Small intestine (tissue), 7 donors: ENCODE measurements at regions not wholly inside any gene's neighbourhood (a gene's known extent, or its start where the extent isn't known, plus 50 kb on each side); places are given as distances from the start of the nearest gene placed in this dataset.

ENCODE experiments used
- DNase-seq, 2 donors: peaks; one replicate each; pipeline versions ENCODE4 v3.0.0 to v3.0.0-alpha.2; 2013
- FAIRE-seq: peaks from 2 replicates; lab custom pipeline; 2012; peaks lifted over from hg19 to GRCh38; lab: Jason Lieb, UNC
- H3K27ac ChIP-seq, 3 donors: one replicate each; pipeline ENCODE4 v1.5.1; 2013; ENCODE audit warnings: low read length in 2 of 3, mild to moderate bottlenecking in 2 of 3, control low read depth in 1 of 3, inconsistent platforms in 1 of 3, low read depth in 1 of 3, moderate library complexity in 1 of 3
- H3K27me3 ChIP-seq, 3 donors: one replicate each; pipeline ENCODE4 v1.6.1; 2013; ENCODE audit warnings: low read length in 3 of 3, inconsistent platforms in 1 of 3; ENCODE audit not compliant: control insufficient read depth in 3 of 3, insufficient read depth in 3 of 3
- H3K36me3 ChIP-seq, 3 donors: one replicate each; pipeline ENCODE4 v1.6.1; 2013; ENCODE audit warnings: low read length in 3 of 3, inconsistent platforms in 1 of 3, low read depth in 1 of 3, mild to moderate bottlenecking in 1 of 3, moderate library complexity in 1 of 3; ENCODE audit not compliant: control insufficient read depth in 3 of 3, insufficient read depth in 2 of 3
- H3K4me1 ChIP-seq, 3 donors: one replicate each; pipeline ENCODE4 v1.6.1; 2013; ENCODE audit warnings: low read length in 2 of 3, inconsistent platforms in 1 of 3, low read depth in 1 of 3, mild to moderate bottlenecking in 1 of 3, moderate library complexity in 1 of 3; ENCODE audit not compliant: control insufficient read depth in 3 of 3, insufficient read depth in 2 of 3
- H3K4me3 ChIP-seq, 3 donors: one replicate each; pipeline ENCODE4 v1.5.1; 2013; ENCODE audit warnings: low read length in 3 of 3, control low read depth in 1 of 3, inconsistent platforms in 1 of 3, low read depth in 1 of 3, mild to moderate bottlenecking in 1 of 3, moderate library complexity in 1 of 3
- H3K9me3 ChIP-seq, 2 donors: one replicate each; pipeline ENCODE4 v1.6.1; 2013; ENCODE audit warnings: low read depth in 1 of 2, low read length in 1 of 2; ENCODE audit not compliant: control insufficient read depth in 2 of 2, insufficient read depth in 1 of 2
- WGBS, 3 donors: extraction: QIAGEN DNeasy Blood & Tissue Kit; methylation state at CpG; one replicate each; pipeline ENCODE4 v1.1.7; 2013; 5-methylcytosine and 5-hydroxymethylcytosine counted together
- donor health status: healthy with polysubstance abuse.
- donor health status: control.
- donor health status: control.
- donor health status: Bipolar disorder and iron deficiency.
- donor health status: healthy.

GRCh38 chr6:48490658-48491057 is 379.7 kb upstream of the PTCHD4 start:
- no peak for FAIRE-seq
- Histone ChIP-seq H3K36me3 (no peaks in the 10 kb centered on the region), H3K27ac (no peak overlapping the region), H3K4me1 (no peaks in the 10 kb centered on the region), H3K27me3 (no peaks in the 10 kb centered on the region), H3K4me3 (no peak overlapping the region), H3K9me3 (no peaks in the 10 kb centered on the region)
- WGBS, 3 donors: 80 to 84% (median 81%) methylated on average over 4 of the region's 4 CpGs
- DNase-seq: no peak

GRCh38 chr6:48486876-48487275 is 375.9 kb upstream of the PTCHD4 start:
- no peaks in the 10 kb centered on the region for H3K36me3 ChIP-seq
- no peak overlapping the region for H3K4me3 ChIP-seq
- H3K27ac ChIP-seq: no peak overlapping the region
- H3K9me3 ChIP-seq: no peaks in the 10 kb centered on the region
- DNase-seq (no peak), FAIRE-seq (no peak)
- 78 to 87% (median 82%) methylated on average over 3 of the region's 3 CpGs for WGBS, 3 donors
- H3K4me1 ChIP-seq: no peaks in the 10 kb centered on the region
- H3K27me3 ChIP-seq: no peaks in the 10 kb centered on the region

GRCh38 chr6:48486373-48486772 is 375.4 kb upstream of the PTCHD4 start:
- FAIRE-seq (no peak), DNase-seq (no peak)
- Histone ChIP-seq H3K9me3 (no peaks in the 10 kb centered on the region), H3K27ac (no peak overlapping the region), H3K36me3 (no peaks in the 10 kb centered on the region), H3K4me3 (no peak overlapping the region), H3K4me1 (no peaks in the 10 kb centered on the region), H3K27me3 (no peaks in the 10 kb centered on the region)
- 61 to 63% (median 62%) methylated on average over 3 of the region's 3 CpGs for WGBS, 3 donors

GRCh38 chr6:48476257-48476656 is 365.3 kb upstream of the PTCHD4 start:
- DNase-seq: no peak
- H3K9me3 ChIP-seq: no peaks in the 10 kb centered on the region
- no peaks in the 10 kb centered on the region for H3K27me3 ChIP-seq
- no peak overlapping the region for H3K4me3 ChIP-seq
- FAIRE-seq: no peak
- no peaks in the 10 kb centered on the region for H3K36me3 ChIP-seq
- no peaks in the 10 kb centered on the region for H3K4me1 ChIP-seq
- no peak overlapping the region for H3K27ac ChIP-seq

GRCh38 chr6:48475275-48475674 is 364.3 kb upstream of the PTCHD4 start:
- Histone ChIP-seq H3K4me3 (no peak overlapping the region), H3K4me1 (no peaks in the 10 kb centered on the region), H3K27me3 (no peaks in the 10 kb centered on the region), H3K27ac (no peak overlapping the region), H3K9me3 (no peaks in the 10 kb centered on the region), H3K36me3 (no peaks in the 10 kb centered on the region)
- 89 to 95% (median 94%) methylated on average over 1 of the region's 1 CpG for WGBS, 3 donors
- FAIRE-seq (no peak), DNase-seq (no peak)

GRCh38 chr6:48474830-48475229 is 363.8 kb upstream of the PTCHD4 start:
- Histone ChIP-seq H3K4me3 (no peak overlapping the region), H3K27me3 (no peaks in the 10 kb centered on the region), H3K9me3 (no peaks in the 10 kb centered on the region), H3K4me1 (no peaks in the 10 kb centered on the region), H3K36me3 (no peaks in the 10 kb centered on the region), H3K27ac (no peak overlapping the region)
- DNase-seq (no peak), FAIRE-seq (no peak)
- WGBS, 3 donors: 69 to 82% (median 75%) methylated on average over 2 of the region's 2 CpGs

GRCh38 chr6:48474136-48474535 is 363.1 kb upstream of the PTCHD4 start:
- WGBS, 3 donors: 29 to 79% (median 51%) methylated on average over 2 of the region's 2 CpGs
- no peak for DNase-seq
- Histone ChIP-seq H3K36me3 (no peaks in the 10 kb centered on the region), H3K4me1 (no peaks in the 10 kb centered on the region), H3K27me3 (no peaks in the 10 kb centered on the region), H3K4me3 (no peak overlapping the region), H3K9me3 (no peaks in the 10 kb centered on the region), H3K27ac (no peak overlapping the region)
- FAIRE-seq: no peak

GRCh38 chr6:48472535-48472934 is 361.5 kb upstream of the PTCHD4 start:
- DNase-seq: no peak
- 44 to 70% (median 46%) methylated on average over 2 of the region's 2 CpGs for WGBS, 3 donors
- no peaks in the 10 kb centered on the region for H3K36me3 ChIP-seq
- no peak overlapping the region for H3K27ac ChIP-seq
- H3K9me3 ChIP-seq: no peaks in the 10 kb centered on the region
- no peak overlapping the region for H3K4me3 ChIP-seq
- FAIRE-seq: no peak
- H3K27me3 ChIP-seq: no peaks in the 10 kb centered on the region
- H3K4me1 ChIP-seq: no peaks in the 10 kb centered on the region

- Histone ChIP-seq H3K27ac (no peak overlapping the region), H3K4me1 (no peaks in the 10 kb centered on the region), H3K9me3 (no peaks in the 10 kb centered on the region), H3K27me3 (no peaks in the 10 kb centered on the region), H3K36me3 (no peaks in the 10 kb centered on the region), H3K4me3 (no peak overlapping the region)
- DNase-seq (no peak), FAIRE-seq (no peak)
These were observed 361.1 kb upstream of the PTCHD4 start for GRCh38 chr6:48472091-48472490.
